ENCODE measurements at regions not wholly inside any gene's neighbourhood (a gene's known extent, or its start where the extent isn't known, plus 50 kb on each side); places are given as distances from the start of the nearest gene placed in this dataset.

GRCh38 chr16:72537664-72538063 lies 365.7 kb upstream of the PMFBP1 start:
- H3K4ac ChIP-seq (replicated peaks; ENCODE audit: insufficient read length, low read depth, low read length), result no peak overlapping the region
- H3K4me2 ChIP-seq (ENCODE audit: insufficient read depth in 1 of 2, low read depth in 2 of 2, low read length in 2 of 2), result no peak overlapping the region
- CTCF ChIA-PET (ENCODE audit: partially characterized antibody), result no interaction called here
- peaks cover 0 to 4% (median 0%) of the 10 kb centered on the region in 4 experiments; a peak in 1 of 7 replicates for H3K4me1 ChIP-seq (replicated peaks in 1 of 4; ENCODE audit: control insufficient read depth in 3 of 4, insufficient read depth in 4 of 4, low read length in 3 of 4)
- no peak overlapping the region for H3K27ac ChIP-seq (ENCODE audit: low read depth, low read length)
- POLR2A ChIA-PET (ENCODE audit: partially characterized antibody), result no interaction called here
- no peaks in the 10 kb centered on the region for H3K9me3 ChIP-seq (ENCODE audit: insufficient read depth in 2 of 2, low read depth in 1 of 2, low read length in 1 of 2)
- TF ChIP-seq GABPA (IDR thresholded peaks at IDR 0.05; ENCODE audit: borderline replicate concordance, insufficient read depth, low read length) (no peak), PHF8 (conservative IDR thresholded peaks at IDR 0.05; ENCODE audit: low read depth, low read length) (no peak), EZH2 (IDR thresholded peaks at IDR 0.05; ENCODE audit: low read depth, low read length, severe bottlenecking) (no peak), TBP (IDR thresholded peaks at IDR 0.05; ENCODE audit: low read depth, low read length) (no peak), SP1 (IDR thresholded peaks at IDR 0.05; ENCODE audit: low read depth, low read length) (no peak)
- H3K56ac ChIP-seq (replicated peaks; ENCODE audit: insufficient read length, low read depth, low read length), result no peak overlapping the region
- H2BK120ac ChIP-seq (replicated peaks; ENCODE audit: low read depth, low read length), result no peak overlapping the region
- no peak overlapping the region for H2BK20ac ChIP-seq (ENCODE audit: low read length)
- no peaks in the 10 kb centered on the region for H4K20me1 ChIP-seq (replicated peaks in 1 of 2; ENCODE audit: control insufficient read depth in 1 of 2, insufficient read depth in 2 of 2, low read length in 2 of 2)
- H2BK5ac ChIP-seq (ENCODE audit: low read depth, low read length), result no peak overlapping the region
- no peak overlapping the region for H4K8ac ChIP-seq (ENCODE audit: extremely low read depth, insufficient read depth, low read length)
- H3K79me2 ChIP-seq (ENCODE audit: control insufficient read depth in 1 of 2, insufficient read depth in 2 of 2, low read length in 2 of 2), result no peaks in the 10 kb centered on the region
- no peaks in the 10 kb centered on the region for H3K23me2 ChIP-seq (ENCODE audit: low read depth, low read length)
- no peak overlapping the region for H4K5ac ChIP-seq (ENCODE audit: insufficient read length, low read depth, low read length)
- H2AK5ac ChIP-seq (ENCODE audit: low read depth, low read length), result no peak overlapping the region
- DNase-seq (ENCODE audit: low read depth in 1 of 2, low spot score in 2 of 2) (no peak), FAIRE-seq (no peak)
- no peak overlapping the region for H3K18ac ChIP-seq (ENCODE audit: extremely low read depth, low read length)
- H3K79me1 ChIP-seq (ENCODE audit: low read depth, low read length), result no peaks in the 10 kb centered on the region
- H4K91ac ChIP-seq (replicated peaks; ENCODE audit: insufficient read length, low read length), result no peak overlapping the region
- H2BK12ac ChIP-seq (ENCODE audit: low read depth, low read length), result no peak overlapping the region
- no peak overlapping the region for H2BK15ac ChIP-seq (ENCODE audit: low read length)
- no peak overlapping the region for H3K23ac ChIP-seq (ENCODE audit: insufficient read length)
- H3K4me3 ChIP-seq (ENCODE audit: extremely low read depth in 1 of 4, insufficient read depth in 2 of 4, low read depth in 3 of 4, low read length in 4 of 4), result no peak overlapping the region
- no peaks in the 10 kb centered on the region for H3K36me3 ChIP-seq (ENCODE audit: control insufficient read depth in 2 of 4, insufficient read depth in 4 of 4, low read length in 3 of 4)
- no peak overlapping the region for H3K9ac ChIP-seq (replicated peaks in 1 of 4; ENCODE audit: extremely low read depth in 1 of 4, low read depth in 3 of 4, low read length in 3 of 4)
- H3K27me3 ChIP-seq (replicated peaks in 1 of 4; ENCODE audit: control insufficient read depth in 3 of 4, extremely low read depth in 1 of 4, insufficient read depth in 3 of 4, low read length in 3 of 4), result no peaks in the 10 kb centered on the region
- no peak overlapping the region for H3K14ac ChIP-seq (ENCODE audit: insufficient read length)
- no peak overlapping the region for H2AFZ ChIP-seq (ENCODE audit: low read length)
